Astrocyte (in vitro differentiated cells and primary cell): ENCODE measurements at regions not wholly inside any gene's neighbourhood (a gene's known extent, or its start where the extent isn't known, plus 50 kb on each side); places are given as distances from the start of the nearest gene placed in this dataset.

ENCODE experiments used
- DNase-seq: peaks from one replicate; pipeline ENCODE4 v3.0.0-alpha.2; 2010; ENCODE audit warnings: low read depth
- FAIRE-seq: peaks from 2 replicates; lab custom pipeline; 2011; peaks lifted over from hg19 to GRCh38; lab: Jason Lieb, UNC
- H2AFZ ChIP-seq: 2 replicates; pipeline ENCODE4 v1.6.0; 2012; ENCODE audit warnings: low read depth, low read length, inconsistent platforms
- H3K27ac ChIP-seq: 2 replicates; pipeline ENCODE4 v1.5.1; 2011; ENCODE audit warnings: low read depth, low read length, inconsistent platforms
- H3K27me3 ChIP-seq: 2 replicates; pipeline ENCODE4 v1.6.0; 2011; ENCODE audit warnings: low read length, inconsistent platforms; ENCODE audit not compliant: insufficient read depth
- H3K36me3 ChIP-seq: 2 replicates; pipeline ENCODE4 v1.5.1; 2011; ENCODE audit warnings: low read length, inconsistent platforms; ENCODE audit not compliant: insufficient read depth
- H3K4me1 ChIP-seq: 2 replicates; pipeline ENCODE4 v1.5.1; 2011; ENCODE audit warnings: low read length, inconsistent platforms; ENCODE audit not compliant: insufficient read depth
- H3K4me2 ChIP-seq: 2 replicates; pipeline ENCODE4 v1.6.0; 2012; ENCODE audit warnings: low read length, inconsistent platforms
- H3K4me3 ChIP-seq: 2 replicates; pipeline ENCODE4 v1.5.1; 2011; ENCODE audit warnings: low read depth, mild to moderate bottlenecking, low read length, inconsistent platforms; ENCODE audit not compliant: insufficient read depth
- H3K79me2 ChIP-seq: 2 replicates; pipeline ENCODE4 v1.6.0; 2012; ENCODE audit warnings: mild to moderate bottlenecking, low read length, inconsistent platforms; ENCODE audit not compliant: insufficient read depth
- H3K9ac ChIP-seq: 2 replicates; pipeline ENCODE4 v1.6.0; 2012; ENCODE audit warnings: mild to moderate bottlenecking, low read length, inconsistent platforms
- H3K9me3 ChIP-seq: 2 replicates; pipeline ENCODE4 v1.5.1; 2012; ENCODE audit warnings: low read depth, mild to moderate bottlenecking, low read length, inconsistent platforms; ENCODE audit not compliant: insufficient read depth
- H4K20me1 ChIP-seq: 2 replicates; pipeline ENCODE4 v1.6.0; 2012; ENCODE audit warnings: low read length, inconsistent platforms; ENCODE audit not compliant: insufficient read depth
- H3K27ac Mint-ChIP-seq: one replicate; pipeline ENCODE4 v1.8.0; 2021; ENCODE audit warnings: mild to moderate bottlenecking, mixed read lengths; ENCODE audit not compliant: unreplicated experiment
- H3K27me3 Mint-ChIP-seq: one replicate; pipeline ENCODE4 v1.8.0; 2021; ENCODE audit warnings: low read depth, mixed read lengths; ENCODE audit not compliant: unreplicated experiment
- H3K36me3 Mint-ChIP-seq: one replicate; pipeline ENCODE4 v1.8.0; 2021; ENCODE audit warnings: low read depth, mixed read lengths; ENCODE audit not compliant: unreplicated experiment
- H3K4me1 Mint-ChIP-seq: one replicate; pipeline ENCODE4 v1.8.0; 2021; ENCODE audit warnings: low read depth, mixed read lengths; ENCODE audit not compliant: unreplicated experiment
- H3K4me3 Mint-ChIP-seq: one replicate; pipeline ENCODE4 v1.8.0; 2021; ENCODE audit warnings: mild to moderate bottlenecking, moderate library complexity, mixed read lengths; ENCODE audit not compliant: unreplicated experiment
- H3K9me3 Mint-ChIP-seq: one replicate; pipeline ENCODE4 v1.8.0; 2021; ENCODE audit warnings: mild to moderate bottlenecking, mixed read lengths; ENCODE audit not compliant: unreplicated experiment
- EZH2 ChIP-seq: IDR thresholded peaks from 2 replicates; pipeline ENCODE4 v1.6.1; 2012; ENCODE audit warnings: mild to moderate bottlenecking, low read length, inconsistent platforms; ENCODE audit not compliant: insufficient read depth
- TF ChIP-seq, protein P1 (sequence below): IDR thresholded peaks from 2 replicates; pipeline ENCODE4 v1.5.1; 2011; ENCODE audit warnings: low read depth, mild to moderate bottlenecking, inconsistent platforms, low read length, moderate library complexity; ENCODE audit not compliant: insufficient read depth

DNA sequence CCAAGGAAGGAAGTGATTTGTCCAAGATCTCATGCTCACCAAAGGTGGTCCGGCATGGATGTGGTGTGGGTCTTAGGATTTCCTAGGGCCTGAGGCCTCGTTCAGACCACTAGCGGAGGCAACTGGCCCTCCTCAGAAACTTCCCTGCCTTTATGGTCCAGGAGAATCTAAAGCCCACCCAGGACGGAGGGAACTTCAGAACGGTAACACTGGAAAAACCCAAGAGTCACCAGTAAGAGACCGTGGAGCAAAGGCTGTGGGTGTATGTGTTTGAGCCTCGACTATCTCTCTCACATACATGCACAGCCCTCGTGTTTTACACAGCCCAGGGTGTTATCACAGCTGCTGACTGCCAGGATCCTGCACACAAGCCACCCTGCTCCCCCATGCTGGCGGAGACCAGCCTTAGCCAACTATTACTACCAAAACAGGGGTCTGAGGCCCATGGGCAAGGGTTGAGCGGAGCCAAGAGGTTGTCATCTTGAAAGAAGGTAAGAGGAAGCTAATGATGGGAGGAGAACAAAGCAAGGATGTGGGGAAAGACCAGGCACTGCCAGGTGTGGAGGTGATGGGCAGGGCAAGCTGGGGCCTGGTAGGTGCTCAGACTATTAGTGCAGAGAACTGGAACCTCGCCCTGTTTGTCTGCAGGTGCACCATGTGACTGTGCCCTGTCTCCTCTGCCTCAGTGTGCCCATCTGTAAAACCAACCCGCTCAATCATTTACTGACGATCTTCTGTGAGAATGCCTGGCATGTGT lies 170.2 kb upstream of the ZMIZ1 start:
- no peak for TF ChIP-seq EZH2
- TF ChIP-seq, protein P1, sequence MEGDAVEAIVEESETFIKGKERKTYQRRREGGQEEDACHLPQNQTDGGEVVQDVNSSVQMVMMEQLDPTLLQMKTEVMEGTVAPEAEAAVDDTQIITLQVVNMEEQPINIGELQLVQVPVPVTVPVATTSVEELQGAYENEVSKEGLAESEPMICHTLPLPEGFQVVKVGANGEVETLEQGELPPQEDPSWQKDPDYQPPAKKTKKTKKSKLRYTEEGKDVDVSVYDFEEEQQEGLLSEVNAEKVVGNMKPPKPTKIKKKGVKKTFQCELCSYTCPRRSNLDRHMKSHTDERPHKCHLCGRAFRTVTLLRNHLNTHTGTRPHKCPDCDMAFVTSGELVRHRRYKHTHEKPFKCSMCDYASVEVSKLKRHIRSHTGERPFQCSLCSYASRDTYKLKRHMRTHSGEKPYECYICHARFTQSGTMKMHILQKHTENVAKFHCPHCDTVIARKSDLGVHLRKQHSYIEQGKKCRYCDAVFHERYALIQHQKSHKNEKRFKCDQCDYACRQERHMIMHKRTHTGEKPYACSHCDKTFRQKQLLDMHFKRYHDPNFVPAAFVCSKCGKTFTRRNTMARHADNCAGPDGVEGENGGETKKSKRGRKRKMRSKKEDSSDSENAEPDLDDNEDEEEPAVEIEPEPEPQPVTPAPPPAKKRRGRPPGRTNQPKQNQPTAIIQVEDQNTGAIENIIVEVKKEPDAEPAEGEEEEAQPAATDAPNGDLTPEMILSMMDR = no peak
- Mint-ChIP-seq H3K36me3 (no peaks in the 10 kb centered on the region), H3K4me1 (no peaks in the 10 kb centered on the region), H3K27me3 (peaks cover 46% of the 10 kb centered on the region), H3K27ac (no peak overlapping the region), H3K9me3 (peaks cover 2% of the 10 kb centered on the region), H3K4me3 (no peak overlapping the region)
- H4K20me1 ChIP-seq = no peaks in the 10 kb centered on the region
- no peak overlapping the region for H3K4me3 ChIP-seq
- no peak for DNase-seq
- H3K27ac ChIP-seq = no peak overlapping the region
- H3K4me1 ChIP-seq = no peaks in the 10 kb centered on the region
- H3K9ac ChIP-seq = no peak overlapping the region
- H3K9me3 ChIP-seq = no peaks in the 10 kb centered on the region
- H3K4me2 ChIP-seq = no peak overlapping the region
- peaks cover 6% of the 10 kb centered on the region for H3K27me3 ChIP-seq
- no peaks in the 10 kb centered on the region for H3K36me3 ChIP-seq
- H3K79me2 ChIP-seq = no peaks in the 10 kb centered on the region
- no peak overlapping the region for H2AFZ ChIP-seq
- no peak for FAIRE-seq

DNA sequence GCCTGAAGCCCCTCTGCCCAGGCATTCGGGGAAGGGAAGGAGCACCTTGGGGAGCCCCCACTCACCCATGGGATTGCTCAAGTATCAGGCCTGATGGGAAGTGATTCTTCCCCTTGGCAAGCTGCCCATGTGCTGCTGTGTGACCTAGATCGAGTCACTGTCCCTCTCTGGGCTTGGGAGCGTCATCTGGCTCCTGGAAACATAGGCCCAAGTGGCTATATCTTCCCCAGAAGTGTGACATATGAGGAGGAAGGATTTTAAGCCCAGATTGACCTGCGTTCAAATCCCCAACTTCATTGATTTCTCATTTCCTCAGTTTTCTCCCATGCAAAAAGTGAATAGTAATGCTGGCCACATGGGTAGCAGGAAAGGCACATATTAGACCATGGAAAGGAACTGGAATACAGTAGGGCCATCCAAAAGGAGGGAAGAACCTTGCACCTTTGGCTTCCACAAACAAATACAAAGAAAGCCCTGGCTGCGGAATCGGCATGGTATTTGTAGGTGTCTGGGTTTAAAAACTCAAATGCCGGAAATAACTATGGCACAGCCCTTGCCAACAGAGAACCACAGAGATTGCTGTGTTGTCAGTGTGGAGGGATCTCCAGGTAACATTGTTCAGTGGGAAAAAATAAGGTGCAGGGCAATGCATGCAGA lies 169.5 kb upstream of the ZMIZ1 start:
- H3K79me2 ChIP-seq = no peaks in the 10 kb centered on the region
- no peak overlapping the region for H3K27ac ChIP-seq
- FAIRE-seq = no peak
- H3K9ac ChIP-seq = no peak overlapping the region
- no peaks in the 10 kb centered on the region for H3K36me3 ChIP-seq
- Mint-ChIP-seq H3K36me3 (no peaks in the 10 kb centered on the region), H3K27ac (no peak overlapping the region), H3K27me3 (peaks cover 39% of the 10 kb centered on the region), H3K4me1 (no peaks in the 10 kb centered on the region), H3K4me3 (no peak overlapping the region), H3K9me3 (peaks cover 1% of the 10 kb centered on the region)
- no peak overlapping the region for H3K4me2 ChIP-seq
- no peak overlapping the region for H2AFZ ChIP-seq
- no peaks in the 10 kb centered on the region for H3K27me3 ChIP-seq
- no peaks in the 10 kb centered on the region for H4K20me1 ChIP-seq
- no peak overlapping the region for H3K4me3 ChIP-seq
- no peaks in the 10 kb centered on the region for H3K9me3 ChIP-seq
- no peak for DNase-seq
- H3K4me1 ChIP-seq = no peaks in the 10 kb centered on the region
- TF ChIP-seq, protein P1 = no peak
- TF ChIP-seq EZH2 = no peak
